CD4-positive, alpha-beta T cell treated with Interleukin-2 at 100 ng/mL for 4 hours (primary cell): ENCODE measurements at regions not wholly inside any gene's neighbourhood (a gene's known extent, or its start where the extent isn't known, plus 50 kb on each side); places are given as distances from the start of the nearest gene placed in this dataset.
"Not testable (repeated sequence)": the region's sequence is repeated elsewhere in the genome, so short reads cannot be mapped to it uniquely, and the experiment has no call there.

ENCODE experiments used
- DNase-seq: peaks from one replicate; pipeline ENCODE4 v3.0.0-alpha.2; 2020; ENCODE audit warnings: low spot score

DNA sequence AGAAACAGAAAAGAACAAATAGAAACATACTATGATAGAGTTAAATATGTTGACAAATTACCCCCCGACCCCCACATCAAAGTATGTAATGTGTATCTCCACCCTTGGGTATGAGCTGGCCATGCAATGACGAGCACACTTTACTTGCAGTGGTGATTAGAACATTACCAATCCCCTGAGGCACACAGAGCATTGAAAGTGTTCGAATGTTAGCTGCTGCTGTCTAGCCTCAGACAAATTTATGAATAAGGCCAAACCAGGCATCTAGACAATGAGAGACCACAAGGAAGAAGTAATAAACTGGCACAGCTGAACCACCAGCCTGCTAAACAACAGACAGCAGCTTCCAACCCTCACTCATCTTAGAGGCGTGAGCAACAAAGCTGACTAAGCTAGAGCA, 380.5 kb downstream of the DSEL start:
- DNase-seq = no peak

DNA sequence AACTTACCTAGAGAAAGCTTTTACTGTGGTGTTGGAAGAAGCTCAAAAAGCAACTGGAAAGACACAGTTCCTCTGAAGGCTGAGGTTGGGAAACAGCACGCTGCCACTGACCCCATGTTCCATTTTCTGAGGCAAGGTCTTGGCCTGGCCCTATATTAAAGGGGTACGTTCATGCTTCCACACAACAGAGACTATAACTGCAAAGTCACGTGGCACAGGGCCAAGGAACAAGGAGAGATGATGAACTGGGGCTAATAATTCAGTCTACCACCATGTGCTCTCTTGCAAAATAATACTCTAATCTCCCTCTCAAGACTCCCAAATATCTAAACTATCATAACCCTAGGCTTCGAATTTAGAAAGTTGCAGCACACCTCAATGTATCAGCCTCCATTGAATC, 381.6 kb downstream of the DSEL start:
- no peak for DNase-seq

DNA sequence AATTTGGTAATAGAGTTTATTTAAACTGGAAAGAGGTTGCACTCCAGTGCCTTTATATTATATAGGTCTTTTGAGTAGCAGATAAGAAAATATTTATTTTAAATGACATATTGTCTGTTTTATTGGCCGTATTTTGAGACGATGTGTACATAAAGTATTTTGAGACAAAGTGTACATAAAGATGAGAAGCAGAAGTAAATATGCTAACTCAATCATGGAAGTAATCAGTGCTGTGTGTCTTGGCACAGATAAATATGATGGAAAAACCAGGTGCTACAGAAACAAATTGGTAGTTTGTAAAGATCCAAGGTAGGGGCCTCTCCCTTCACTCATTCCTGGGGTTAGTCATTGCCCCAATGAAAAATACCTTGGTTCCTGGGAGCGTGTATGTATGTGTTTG, 382.9 kb downstream of the DSEL start:
- no peak for DNase-seq

DNA sequence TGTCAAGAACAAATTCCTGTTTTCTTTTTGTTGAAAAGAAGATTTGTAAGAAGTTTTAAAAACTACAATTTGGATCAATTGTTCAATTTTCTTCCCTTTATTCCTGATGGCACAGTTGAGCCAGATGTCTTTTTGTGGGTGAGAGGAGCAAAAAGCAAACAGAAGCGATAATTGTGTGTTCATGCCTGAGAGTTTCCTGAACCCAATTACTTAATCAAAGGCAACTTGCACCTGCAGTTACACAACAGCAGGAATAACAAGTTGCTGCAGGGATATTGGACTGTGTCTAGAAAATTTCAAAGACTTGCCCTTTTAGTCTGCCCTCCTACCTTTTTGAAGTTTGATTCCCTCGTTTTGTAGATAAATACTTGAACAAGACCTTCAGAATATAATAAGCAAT, 383.6 kb downstream of the DSEL start:
- DNase-seq = no peak

DNA sequence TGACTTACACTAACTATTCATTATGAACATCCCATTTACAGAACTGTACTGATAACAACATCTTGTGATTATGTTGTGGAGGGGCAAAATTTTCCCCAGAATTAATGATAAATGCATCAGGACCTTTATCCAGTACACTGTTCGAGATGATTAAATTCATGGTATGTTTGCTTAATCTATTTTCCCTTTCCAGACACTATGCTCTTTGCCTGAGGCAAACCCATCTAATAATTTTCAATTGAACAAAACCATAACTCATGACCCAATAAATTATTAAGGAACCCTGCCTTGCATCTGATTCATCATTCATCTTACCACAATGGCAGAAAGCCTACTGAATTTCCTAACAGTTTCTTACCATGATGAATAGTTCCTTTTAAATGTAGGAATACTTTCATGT, 385.0 kb downstream of the DSEL start:
- no peak for DNase-seq

DNA sequence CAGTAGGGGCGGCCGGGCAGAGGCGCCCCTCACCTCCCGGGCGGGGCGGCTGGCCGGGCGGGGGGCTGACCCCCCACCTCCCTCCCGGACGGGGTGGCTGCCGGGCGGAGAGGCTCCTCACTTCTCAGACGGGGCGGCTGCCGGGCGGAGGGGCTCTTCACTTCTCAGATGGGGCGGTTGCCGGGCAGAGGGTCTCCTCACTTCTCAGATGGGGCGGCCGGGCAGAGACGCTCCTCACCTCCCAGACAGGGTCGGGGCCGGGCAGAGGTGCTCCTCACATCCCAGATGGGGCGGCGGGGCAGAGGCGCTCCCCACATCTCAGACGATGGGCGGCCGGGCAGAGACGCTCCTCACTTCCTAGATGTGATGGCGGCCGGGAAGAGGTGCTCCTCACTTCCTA, 389.8 kb downstream of the DSEL start:
- DNase-seq = not testable (repeated sequence)

DNA sequence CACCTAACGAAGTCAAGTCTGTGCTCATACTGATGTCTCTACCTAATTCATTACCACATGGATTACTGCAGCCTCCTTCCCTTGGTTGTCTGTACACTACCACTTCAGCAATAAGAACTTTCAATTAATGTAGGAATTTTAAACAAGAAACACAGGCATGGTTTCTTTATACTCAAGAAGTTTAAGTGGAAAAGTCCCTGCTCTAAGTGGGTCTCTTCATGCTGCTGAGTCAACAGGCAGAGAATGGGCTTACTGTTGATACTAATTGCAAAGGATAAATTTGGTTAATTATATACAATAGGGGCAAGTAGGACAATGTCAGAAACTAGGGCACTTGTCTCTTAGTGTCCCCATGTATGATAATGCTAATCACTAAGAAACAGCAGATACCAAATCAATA, 392.6 kb downstream of the DSEL start:
- no peak for DNase-seq

DNA sequence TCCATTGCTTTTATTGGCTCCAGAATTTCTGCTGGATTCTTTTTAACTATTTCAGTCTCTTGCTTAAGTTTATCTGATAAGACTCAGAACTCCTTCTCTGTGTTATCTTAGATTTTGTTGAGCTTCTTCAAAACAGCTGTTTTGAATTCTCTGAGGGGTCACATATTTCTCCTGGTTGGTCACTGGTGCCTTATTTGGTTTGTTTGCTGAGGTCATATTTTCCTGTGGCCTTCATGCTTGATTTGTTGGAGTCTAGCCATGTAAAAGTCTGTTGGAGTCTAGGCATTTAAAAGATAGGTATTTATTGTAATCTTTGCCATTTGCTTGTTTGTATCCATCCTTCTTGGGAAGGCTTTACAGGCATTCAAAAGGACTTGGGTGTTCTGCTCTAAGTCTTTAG, 398.7 kb downstream of the DSEL start:
- DNase-seq = no peak

DNA sequence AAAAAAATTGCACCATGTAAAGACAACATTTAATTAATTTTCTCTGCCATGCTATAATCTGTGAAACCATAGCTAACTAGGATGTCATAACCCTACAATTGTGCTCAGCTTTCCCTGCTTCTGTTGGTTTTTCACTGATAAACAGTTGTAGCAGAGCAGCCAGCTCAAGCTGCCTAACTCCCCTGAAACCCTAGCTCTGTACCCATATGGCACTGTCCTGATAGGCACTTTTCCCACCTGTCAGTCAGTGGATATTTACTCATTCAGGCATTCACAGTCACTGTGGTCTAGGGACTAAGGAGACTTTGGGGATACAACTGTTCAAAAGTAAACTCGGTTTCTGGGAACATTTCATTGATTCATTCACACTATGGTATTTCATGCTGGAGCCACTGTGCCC, 407.0 kb downstream of the DSEL start:
- DNase-seq = no peak

DNA sequence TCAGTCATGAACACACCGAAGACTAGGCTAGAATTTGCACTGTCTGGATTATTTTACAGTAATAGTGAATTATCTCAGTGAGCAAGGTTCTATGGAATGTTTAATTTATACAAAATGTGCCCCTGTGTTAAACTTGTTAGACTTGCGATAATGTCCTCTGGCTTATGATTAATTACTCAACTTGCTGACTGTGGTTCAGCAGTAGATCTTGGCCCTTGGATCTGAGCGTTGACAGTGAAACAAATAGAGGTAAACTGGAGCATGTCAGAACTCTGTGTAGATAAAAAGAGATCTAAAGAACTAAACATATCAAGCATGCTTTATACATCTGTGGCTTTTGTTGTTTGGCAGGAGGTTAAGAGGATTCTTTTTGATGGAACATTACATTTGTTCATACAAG, 407.6 kb downstream of the DSEL start:
- DNase-seq = no peak

DNA sequence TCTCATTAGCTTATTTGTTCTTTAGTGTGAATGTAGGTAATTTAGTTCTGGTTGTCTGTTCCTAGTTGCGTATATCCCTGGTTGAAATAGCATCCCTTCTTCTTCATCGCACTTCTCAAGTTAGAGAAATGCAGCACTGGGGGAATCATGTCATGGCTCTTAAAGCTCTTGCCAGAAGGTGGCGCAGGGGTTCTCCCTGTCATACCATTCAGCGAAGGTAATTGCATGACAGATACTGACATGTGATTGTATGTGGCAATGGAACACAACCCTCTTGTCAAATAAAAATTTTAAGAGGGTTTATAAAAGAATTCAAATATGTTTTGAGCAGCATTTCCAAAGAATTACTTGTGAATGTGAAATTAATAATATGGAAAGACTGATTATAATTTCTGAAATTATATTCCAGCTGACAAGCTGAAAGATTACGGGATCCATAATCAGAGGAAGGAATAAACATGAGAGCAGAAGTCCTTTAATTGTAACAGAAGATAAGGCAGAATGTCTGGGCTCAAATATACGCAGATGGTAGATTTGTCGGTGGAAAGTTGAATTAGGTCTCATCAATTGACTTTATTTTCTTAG, 411.7 kb downstream of the DSEL start:
- DNase-seq = peak; percentile 32

DNA sequence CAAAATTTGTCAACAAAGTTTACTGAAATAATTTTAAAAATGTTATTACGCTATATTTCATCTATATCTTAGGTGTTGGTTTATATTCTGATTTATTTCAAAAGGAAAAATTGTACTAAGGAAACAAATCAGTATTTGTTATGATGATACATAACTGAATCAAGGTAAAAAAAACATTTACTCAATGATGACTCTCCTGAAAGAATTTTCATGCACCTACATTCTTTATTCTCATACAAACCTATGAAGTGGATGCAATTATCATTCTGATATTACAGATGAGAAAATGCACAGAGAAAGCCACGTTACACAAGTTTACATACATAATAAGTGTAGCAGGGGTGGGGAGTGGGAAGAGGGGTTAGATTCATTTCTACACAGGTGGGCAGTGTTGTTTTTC, 422.4 kb downstream of the DSEL start:
- DNase-seq = no peak

DNA sequence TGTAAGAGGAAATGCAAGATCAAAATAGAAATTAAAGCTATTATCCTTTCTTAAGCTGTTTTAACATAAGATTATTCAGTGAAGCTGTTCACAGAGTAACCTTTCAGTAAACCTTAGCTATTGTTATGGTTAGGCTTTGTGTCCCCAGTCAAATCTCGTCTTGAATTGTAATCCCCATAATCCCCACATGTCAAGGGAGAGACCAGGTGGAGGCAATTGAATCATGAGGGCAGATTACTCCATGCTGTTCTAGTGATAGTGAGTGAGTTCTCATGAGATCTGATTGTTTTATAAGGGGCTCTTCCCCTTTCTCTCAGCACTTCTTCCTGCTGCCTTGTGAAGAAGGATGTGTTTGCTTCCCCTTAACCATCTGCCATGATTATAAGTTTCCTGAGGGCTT, 424.4 kb downstream of the DSEL start:
- no peak for DNase-seq

DNA sequence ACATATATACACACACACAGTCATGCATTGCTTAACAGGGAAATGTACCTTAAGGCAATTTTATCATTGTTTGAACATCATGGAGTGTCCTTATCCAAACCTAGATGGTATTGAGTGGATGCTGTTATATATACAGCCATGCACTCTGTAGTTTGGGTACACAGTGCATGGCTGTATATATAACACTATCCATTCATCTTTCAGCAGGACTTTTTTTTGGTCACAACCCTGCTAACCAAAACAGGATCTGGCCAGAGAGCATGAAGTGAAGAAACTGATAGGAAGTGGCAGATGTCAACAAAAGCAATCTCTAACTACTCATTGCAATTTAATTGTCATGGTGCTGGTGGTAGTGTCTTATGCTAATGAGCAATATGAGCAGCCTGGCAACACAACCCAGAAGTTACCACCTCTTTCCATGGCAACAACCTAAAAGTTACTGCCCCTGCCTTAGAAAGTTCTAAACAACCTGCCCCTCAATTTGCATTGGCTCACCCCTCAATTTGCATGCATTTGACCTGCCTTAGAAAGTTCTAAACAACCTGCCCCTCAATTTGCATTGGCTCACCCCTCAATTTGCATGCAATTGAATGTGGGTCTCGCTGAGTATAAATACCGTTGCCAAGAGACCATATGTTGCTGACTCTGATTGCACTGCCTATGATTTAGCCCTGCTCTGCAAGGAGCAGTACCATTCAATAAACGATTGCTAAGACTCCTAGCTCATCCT, 434.9 kb downstream of the DSEL start:
- no peak for DNase-seq

DNA sequence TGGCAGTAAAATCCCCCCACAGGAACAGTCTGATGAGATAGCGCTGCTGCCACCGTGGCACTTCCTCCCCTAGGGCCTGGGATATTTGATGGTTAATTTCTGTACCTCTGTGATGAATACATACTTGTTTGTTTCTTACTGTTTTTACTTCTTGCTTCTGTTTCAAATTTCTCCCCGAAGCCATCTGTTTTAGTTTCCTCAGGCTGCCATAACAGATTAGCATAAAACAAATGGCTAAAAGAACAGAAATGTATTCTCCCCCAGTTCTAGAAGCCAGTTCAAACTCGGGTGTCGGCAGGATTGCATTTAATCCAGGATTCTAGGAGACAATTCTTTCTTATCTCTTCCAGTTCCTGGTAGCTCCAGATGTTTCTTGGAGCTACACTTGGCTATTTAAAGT, 435.9 kb downstream of the DSEL start:
- no peak for DNase-seq

DNA sequence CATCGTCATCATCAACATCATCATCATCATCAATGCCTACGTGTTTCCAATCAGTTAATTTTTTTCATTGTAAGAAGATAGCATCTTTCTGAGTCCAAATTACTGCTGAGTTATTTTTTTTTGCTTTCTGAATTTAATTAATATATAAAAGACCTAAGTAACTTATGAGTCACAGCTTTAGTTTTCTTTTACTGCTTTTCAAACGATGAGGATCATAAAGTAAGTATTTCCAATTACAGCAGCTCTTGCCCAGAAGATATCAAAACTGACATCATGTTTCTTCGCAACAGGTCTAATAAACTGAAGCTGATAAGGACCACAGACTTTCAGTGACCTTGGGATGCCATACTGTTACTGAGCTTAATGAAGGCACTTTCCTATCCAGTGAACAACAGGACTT, 442.2 kb downstream of the DSEL start:
- no peak for DNase-seq

DNA sequence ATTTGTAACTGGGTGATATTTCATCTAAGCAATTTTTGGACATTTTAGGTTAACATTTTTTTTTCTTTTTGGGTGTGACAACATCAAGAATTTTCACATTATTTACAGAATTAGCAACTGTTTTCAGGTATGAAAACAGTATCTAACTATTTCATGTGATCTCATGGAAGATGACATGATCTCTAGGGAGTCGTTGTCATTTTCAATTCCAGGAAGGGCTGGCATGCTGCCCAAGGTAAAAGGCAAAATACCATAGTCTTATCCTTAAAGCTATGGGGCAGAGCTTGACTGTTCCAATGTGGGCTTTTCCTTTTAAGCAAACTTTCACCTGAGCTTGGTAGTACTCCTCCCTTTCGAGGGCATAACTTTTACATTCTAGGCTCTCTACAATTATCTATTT, 443.7 kb downstream of the DSEL start:
- no peak for DNase-seq

DNA sequence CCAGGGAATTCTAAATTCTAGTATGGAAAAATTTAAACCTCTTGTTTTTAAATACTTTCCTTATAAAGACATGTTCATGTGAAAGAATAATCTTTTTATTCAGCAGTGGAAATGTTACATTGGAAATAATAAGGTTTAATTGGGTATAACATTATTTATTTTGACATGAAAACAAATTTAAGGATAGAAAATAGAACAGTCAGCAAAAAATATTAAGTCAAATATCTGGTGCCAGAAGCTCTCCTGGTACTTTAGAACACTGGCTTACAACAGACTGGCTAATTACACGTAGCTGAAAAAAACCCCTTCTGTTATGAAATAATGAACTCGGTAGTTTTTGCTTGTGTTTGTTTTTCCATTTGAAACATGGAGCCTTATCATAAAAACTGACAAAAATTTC, 447.9 kb downstream of the DSEL start:
- no peak for DNase-seq

DNA sequence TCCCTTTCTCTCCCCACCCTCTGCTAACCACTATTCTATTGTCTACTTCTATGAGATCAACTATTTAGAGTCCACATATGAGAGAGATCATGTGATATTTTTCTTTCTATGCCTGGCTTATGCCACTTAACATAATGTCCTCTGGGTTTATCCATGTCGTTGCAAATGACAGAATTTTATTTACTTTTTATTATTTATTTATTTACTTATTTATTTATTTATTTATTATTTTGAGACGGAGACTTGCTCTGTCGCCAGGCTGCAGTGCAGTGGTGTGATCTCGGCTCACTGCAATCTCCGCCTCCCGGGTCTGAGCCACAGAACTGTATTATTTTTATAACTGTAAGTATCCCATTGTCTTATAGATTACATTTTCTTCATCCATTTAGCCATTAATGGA, 443.4 kb upstream of the CDH19 start:
- no peak for DNase-seq

DNA sequence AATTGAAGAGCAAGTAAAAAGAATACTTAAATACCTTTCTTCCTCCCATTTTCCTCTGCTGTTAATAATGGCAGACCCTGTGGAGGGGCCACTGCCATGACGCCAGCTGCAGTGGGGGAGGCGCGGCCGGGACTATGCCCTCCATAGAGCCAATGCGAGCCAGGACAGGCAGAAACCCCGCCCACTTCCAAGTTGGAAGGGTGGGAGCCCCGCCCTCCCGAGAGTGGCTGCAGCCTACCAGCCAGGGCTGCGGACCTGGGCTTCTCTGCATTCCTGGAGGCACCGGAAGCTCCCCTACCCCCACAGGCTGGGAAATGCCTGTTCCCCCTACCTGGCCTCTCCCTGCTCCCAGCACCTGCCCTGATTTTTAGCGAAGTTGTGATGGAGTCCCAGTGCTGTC, 439.4 kb upstream of the CDH19 start:
- DNase-seq = no peak

DNA sequence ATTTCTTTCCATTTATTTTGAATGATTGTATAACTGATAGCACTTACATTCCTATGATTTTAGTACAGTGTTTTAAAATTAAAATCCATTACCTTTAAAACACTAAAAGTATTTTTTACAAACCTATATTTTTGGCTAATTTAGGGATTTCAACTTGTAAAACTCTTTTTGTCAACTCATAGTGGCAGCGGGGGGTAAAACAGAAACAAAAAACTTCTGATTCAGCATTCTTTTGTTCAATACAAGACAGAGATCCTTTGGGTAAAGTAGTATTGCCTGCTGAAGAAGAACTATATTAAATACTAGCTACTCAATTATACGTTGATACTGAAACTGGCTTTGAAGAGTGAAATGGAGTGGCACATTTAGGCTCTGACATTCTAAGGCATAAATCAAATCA, 437.4 kb upstream of the CDH19 start:
- DNase-seq = no peak

DNA sequence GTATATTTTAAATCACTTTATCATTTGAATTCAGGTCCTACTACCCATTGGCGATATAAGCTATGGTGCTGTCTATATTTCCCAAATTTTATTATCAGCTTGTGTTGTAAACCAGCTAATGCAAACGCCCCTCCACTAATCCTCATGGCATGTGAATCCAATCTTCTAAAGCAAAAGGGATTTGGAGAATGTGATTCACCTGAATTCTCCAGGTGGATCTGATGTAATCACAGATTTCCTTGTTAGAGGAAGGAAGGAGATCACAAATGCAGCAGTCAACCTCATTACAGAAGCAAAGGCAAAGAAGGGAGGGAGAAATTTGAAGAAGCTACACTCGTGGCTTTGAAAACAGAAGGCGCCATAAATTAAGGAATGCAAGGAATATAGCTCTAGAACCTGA, 431.1 kb upstream of the CDH19 start:
- no peak for DNase-seq

DNA sequence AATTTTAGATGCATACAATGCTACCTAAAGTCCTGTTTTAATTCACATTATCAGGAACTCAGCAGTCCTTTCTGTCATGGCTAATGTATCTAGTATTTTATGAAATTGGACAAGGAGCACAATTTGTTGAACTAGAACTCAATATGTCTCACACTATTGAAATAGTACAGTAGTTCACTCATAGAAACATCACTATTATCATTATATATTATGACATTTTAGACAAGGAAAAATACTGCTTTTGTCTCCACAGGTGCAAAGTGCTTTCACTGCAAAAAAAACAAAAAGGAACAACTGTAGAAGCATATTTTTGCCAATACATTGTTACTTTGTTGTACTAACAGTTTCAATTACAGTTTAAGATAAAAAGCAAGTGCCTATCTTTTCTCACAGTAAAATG, 419.2 kb upstream of the CDH19 start:
- DNase-seq = no peak

DNA sequence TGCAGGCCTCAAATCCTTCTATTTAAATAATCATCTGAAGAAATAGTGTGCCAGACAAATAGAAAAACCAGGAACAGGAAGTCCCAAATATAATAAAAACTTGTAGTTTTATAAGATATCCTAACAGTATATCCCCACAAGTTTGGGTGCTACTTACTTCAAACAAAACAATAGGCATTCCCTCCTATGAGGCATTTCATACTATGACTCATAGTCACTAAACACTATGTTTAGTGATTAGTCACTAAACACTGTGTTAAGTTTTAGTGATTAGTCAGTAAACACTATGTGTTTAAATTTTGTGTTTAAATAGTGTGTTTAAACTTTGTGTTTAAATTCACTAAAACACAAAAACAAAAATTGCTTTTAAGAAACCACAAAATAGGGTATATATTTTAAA, 407.0 kb upstream of the CDH19 start:
- no peak for DNase-seq
